ENCODE measurements at regions not wholly inside any gene's neighbourhood (a gene's known extent, or its start where the extent isn't known, plus 50 kb on each side); places are given as distances from the start of the nearest gene placed in this dataset.
"Not testable (repeated sequence)": the region's sequence is repeated elsewhere in the genome, so short reads cannot be mapped to it uniquely, and the experiment has no call there.

GRCh38 chr18:64725657-64726056 is 576.8 kb upstream of the LINC00305 start:
- TF ChIP-seq CTCF (IDR thresholded peaks at IDR 0.05); NR3C1 (CRISPR knock-in tag; conservative IDR thresholded peaks at IDR 0.05; ENCODE audit: low read depth); JUN (CRISPR knock-in tag; IDR thresholded peaks at IDR 0.05); FOXP4 (CRISPR knock-in tag; IDR thresholded peaks at IDR 0.05): not testable (repeated sequence)
